HPDE6-E6E7 (cell line): ENCODE measurements at regions not wholly inside any gene's neighbourhood (a gene's known extent, or its start where the extent isn't known, plus 50 kb on each side); places are given as distances from the start of the nearest gene placed in this dataset.
"Not testable (repeated sequence)": the region's sequence is repeated elsewhere in the genome, so short reads cannot be mapped to it uniquely, and the experiment has no call there.

Source experiments
- DNase-seq: peaks from one replicate; pipeline ENCODE4 v3.0.0; 2011; ENCODE audit warnings: missing footprints; ENCODE audit errors: extremely low spot score

GRCh38 chr6:150739711-150740349 is 125.7 kb upstream of the MTHFD1L start:
- no peak for DNase-seq

GRCh38 chr6:150740453-150740852 is 125.0 kb upstream of the MTHFD1L start:
- no peak for DNase-seq

GRCh38 chr6:150741633-150742200 is 123.8 kb upstream of the MTHFD1L start:
- DNase-seq: no peak

- no peak for DNase-seq
Measured at GRCh38 chr6:150744522-150745260, 120.8 kb upstream of the MTHFD1L start.

GRCh38 chr6:150745896-150746295 is 119.6 kb upstream of the MTHFD1L start:
- no peak for DNase-seq

- no peak for DNase-seq
Measured at GRCh38 chr6:150747155-150747554, 118.3 kb upstream of the MTHFD1L start.

GRCh38 chr6:150749091-150749670 is 116.3 kb upstream of the MTHFD1L start:
- no peak for DNase-seq

GRCh38 chr6:150751296-150751695 is 114.2 kb upstream of the MTHFD1L start:
- DNase-seq: no peak

GRCh38 chr6:150752409-150752808 is 113.1 kb upstream of the MTHFD1L start:
- no peak for DNase-seq

GRCh38 chr6:150753371-150754064 is 112.0 kb upstream of the MTHFD1L start:
- no peak for DNase-seq

- DNase-seq: no peak
Measured at GRCh38 chr6:150755042-150755441, 110.5 kb upstream of the MTHFD1L start.

GRCh38 chr6:150755524-150755923 is 110.0 kb upstream of the MTHFD1L start:
- no peak for DNase-seq

GRCh38 chr6:150756173-150756572 is 109.3 kb upstream of the MTHFD1L start:
- no peak for DNase-seq

- DNase-seq: not testable (repeated sequence)
Measured at GRCh38 chr6:150757807-150758206, 107.7 kb upstream of the MTHFD1L start.

GRCh38 chr6:150759483-150759882 is 106.0 kb upstream of the MTHFD1L start:
- no peak for DNase-seq

- DNase-seq: no peak
Measured at GRCh38 chr6:150761771-150762170, 103.7 kb upstream of the MTHFD1L start.

- no peak for DNase-seq
Measured at GRCh38 chr6:150764334-150765066, 101.0 kb upstream of the MTHFD1L start.

- DNase-seq: no peak
Measured at GRCh38 chr6:150765067-150765764, 100.3 kb upstream of the MTHFD1L start.

- no peak for DNase-seq
Measured at GRCh38 chr6:150766201-150766997, 99.1 kb upstream of the MTHFD1L start.

- DNase-seq: no peak
Measured at GRCh38 chr6:150767161-150767560, 98.3 kb upstream of the MTHFD1L start.
